Astrocyte (in vitro differentiated cells and primary cell): ENCODE measurements at regions not wholly inside any gene's neighbourhood (a gene's known extent, or its start where the extent isn't known, plus 50 kb on each side); places are given as distances from the start of the nearest gene placed in this dataset.

Experiments
- DNase-seq: peaks from one replicate; pipeline ENCODE4 v3.0.0-alpha.2; 2010; ENCODE audit warnings: low read depth
- FAIRE-seq: peaks from 2 replicates; lab custom pipeline; 2011; peaks lifted over from hg19 to GRCh38; lab: Jason Lieb, UNC
- H2AFZ ChIP-seq: 2 replicates; pipeline ENCODE4 v1.6.0; 2012; ENCODE audit warnings: low read depth, low read length, inconsistent platforms
- H3K27ac ChIP-seq: 2 replicates; pipeline ENCODE4 v1.5.1; 2011; ENCODE audit warnings: low read depth, low read length, inconsistent platforms
- H3K27me3 ChIP-seq: 2 replicates; pipeline ENCODE4 v1.6.0; 2011; ENCODE audit warnings: low read length, inconsistent platforms; ENCODE audit not compliant: insufficient read depth
- H3K36me3 ChIP-seq: 2 replicates; pipeline ENCODE4 v1.5.1; 2011; ENCODE audit warnings: low read length, inconsistent platforms; ENCODE audit not compliant: insufficient read depth
- H3K4me1 ChIP-seq: 2 replicates; pipeline ENCODE4 v1.5.1; 2011; ENCODE audit warnings: low read length, inconsistent platforms; ENCODE audit not compliant: insufficient read depth
- H3K4me2 ChIP-seq: 2 replicates; pipeline ENCODE4 v1.6.0; 2012; ENCODE audit warnings: low read length, inconsistent platforms
- H3K4me3 ChIP-seq: 2 replicates; pipeline ENCODE4 v1.5.1; 2011; ENCODE audit warnings: low read depth, mild to moderate bottlenecking, low read length, inconsistent platforms; ENCODE audit not compliant: insufficient read depth
- H3K79me2 ChIP-seq: 2 replicates; pipeline ENCODE4 v1.6.0; 2012; ENCODE audit warnings: mild to moderate bottlenecking, low read length, inconsistent platforms; ENCODE audit not compliant: insufficient read depth
- H3K9ac ChIP-seq: 2 replicates; pipeline ENCODE4 v1.6.0; 2012; ENCODE audit warnings: mild to moderate bottlenecking, low read length, inconsistent platforms
- H3K9me3 ChIP-seq: 2 replicates; pipeline ENCODE4 v1.5.1; 2012; ENCODE audit warnings: low read depth, mild to moderate bottlenecking, low read length, inconsistent platforms; ENCODE audit not compliant: insufficient read depth
- H4K20me1 ChIP-seq: 2 replicates; pipeline ENCODE4 v1.6.0; 2012; ENCODE audit warnings: low read length, inconsistent platforms; ENCODE audit not compliant: insufficient read depth
- H3K27ac Mint-ChIP-seq: one replicate; pipeline ENCODE4 v1.8.0; 2021; ENCODE audit warnings: mild to moderate bottlenecking, mixed read lengths; ENCODE audit not compliant: unreplicated experiment
- H3K27me3 Mint-ChIP-seq: one replicate; pipeline ENCODE4 v1.8.0; 2021; ENCODE audit warnings: low read depth, mixed read lengths; ENCODE audit not compliant: unreplicated experiment
- H3K36me3 Mint-ChIP-seq: one replicate; pipeline ENCODE4 v1.8.0; 2021; ENCODE audit warnings: low read depth, mixed read lengths; ENCODE audit not compliant: unreplicated experiment
- H3K4me1 Mint-ChIP-seq: one replicate; pipeline ENCODE4 v1.8.0; 2021; ENCODE audit warnings: low read depth, mixed read lengths; ENCODE audit not compliant: unreplicated experiment
- H3K4me3 Mint-ChIP-seq: one replicate; pipeline ENCODE4 v1.8.0; 2021; ENCODE audit warnings: mild to moderate bottlenecking, moderate library complexity, mixed read lengths; ENCODE audit not compliant: unreplicated experiment
- H3K9me3 Mint-ChIP-seq: one replicate; pipeline ENCODE4 v1.8.0; 2021; ENCODE audit warnings: mild to moderate bottlenecking, mixed read lengths; ENCODE audit not compliant: unreplicated experiment
- EZH2 ChIP-seq: IDR thresholded peaks from 2 replicates; pipeline ENCODE4 v1.6.1; 2012; ENCODE audit warnings: mild to moderate bottlenecking, low read length, inconsistent platforms; ENCODE audit not compliant: insufficient read depth
- TF ChIP-seq, protein P1 (sequence below): IDR thresholded peaks from 2 replicates; pipeline ENCODE4 v1.5.1; 2011; ENCODE audit warnings: low read depth, mild to moderate bottlenecking, inconsistent platforms, low read length, moderate library complexity; ENCODE audit not compliant: insufficient read depth

DNA sequence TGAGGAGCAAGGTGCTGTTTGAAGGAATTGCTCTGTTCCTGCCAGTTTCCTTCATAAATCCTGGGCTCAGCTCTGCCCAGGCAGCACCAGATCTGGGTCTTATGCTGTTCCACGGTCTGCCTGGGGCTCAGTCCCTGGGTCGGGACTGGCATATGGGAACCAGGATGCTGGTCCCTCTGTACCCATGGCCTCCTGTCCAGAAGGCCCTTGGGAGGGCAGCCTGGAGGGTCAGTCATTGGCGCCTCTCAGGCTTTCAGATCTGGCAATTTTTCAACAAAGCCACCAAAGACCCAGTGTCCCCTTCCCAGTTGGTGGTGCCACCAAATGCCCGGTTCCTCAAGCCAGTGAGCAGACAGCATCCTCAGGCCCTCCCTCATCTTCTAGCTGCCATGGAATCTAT, 232.7 kb upstream of the SULF2 start:
- Histone ChIP-seq H3K9ac (no peak overlapping the region), H3K27me3 (no peaks in the 10 kb centered on the region), H3K4me2 (peak overlapping the region; percentile 28), H3K4me3 (no peak overlapping the region), H4K20me1 (no peaks in the 10 kb centered on the region), H3K9me3 (no peaks in the 10 kb centered on the region), H3K4me1 (peaks cover 31% of the 10 kb centered on the region), H2AFZ (no peak overlapping the region), H3K79me2 (no peaks in the 10 kb centered on the region), H3K36me3 (no peaks in the 10 kb centered on the region), H3K27ac (no peak overlapping the region)
- DNase-seq: no peak
- no peak for FAIRE-seq
- Mint-ChIP-seq H3K27ac (no peak overlapping the region), H3K36me3 (peaks cover 2% of the 10 kb centered on the region), H3K4me1 (peaks cover 17% of the 10 kb centered on the region), H3K9me3 (peaks cover 10% of the 10 kb centered on the region), H3K27me3 (peaks cover 14% of the 10 kb centered on the region), H3K4me3 (no peak overlapping the region)
- TF ChIP-seq, protein P1, sequence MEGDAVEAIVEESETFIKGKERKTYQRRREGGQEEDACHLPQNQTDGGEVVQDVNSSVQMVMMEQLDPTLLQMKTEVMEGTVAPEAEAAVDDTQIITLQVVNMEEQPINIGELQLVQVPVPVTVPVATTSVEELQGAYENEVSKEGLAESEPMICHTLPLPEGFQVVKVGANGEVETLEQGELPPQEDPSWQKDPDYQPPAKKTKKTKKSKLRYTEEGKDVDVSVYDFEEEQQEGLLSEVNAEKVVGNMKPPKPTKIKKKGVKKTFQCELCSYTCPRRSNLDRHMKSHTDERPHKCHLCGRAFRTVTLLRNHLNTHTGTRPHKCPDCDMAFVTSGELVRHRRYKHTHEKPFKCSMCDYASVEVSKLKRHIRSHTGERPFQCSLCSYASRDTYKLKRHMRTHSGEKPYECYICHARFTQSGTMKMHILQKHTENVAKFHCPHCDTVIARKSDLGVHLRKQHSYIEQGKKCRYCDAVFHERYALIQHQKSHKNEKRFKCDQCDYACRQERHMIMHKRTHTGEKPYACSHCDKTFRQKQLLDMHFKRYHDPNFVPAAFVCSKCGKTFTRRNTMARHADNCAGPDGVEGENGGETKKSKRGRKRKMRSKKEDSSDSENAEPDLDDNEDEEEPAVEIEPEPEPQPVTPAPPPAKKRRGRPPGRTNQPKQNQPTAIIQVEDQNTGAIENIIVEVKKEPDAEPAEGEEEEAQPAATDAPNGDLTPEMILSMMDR: no peak
- no peak for TF ChIP-seq EZH2

DNA sequence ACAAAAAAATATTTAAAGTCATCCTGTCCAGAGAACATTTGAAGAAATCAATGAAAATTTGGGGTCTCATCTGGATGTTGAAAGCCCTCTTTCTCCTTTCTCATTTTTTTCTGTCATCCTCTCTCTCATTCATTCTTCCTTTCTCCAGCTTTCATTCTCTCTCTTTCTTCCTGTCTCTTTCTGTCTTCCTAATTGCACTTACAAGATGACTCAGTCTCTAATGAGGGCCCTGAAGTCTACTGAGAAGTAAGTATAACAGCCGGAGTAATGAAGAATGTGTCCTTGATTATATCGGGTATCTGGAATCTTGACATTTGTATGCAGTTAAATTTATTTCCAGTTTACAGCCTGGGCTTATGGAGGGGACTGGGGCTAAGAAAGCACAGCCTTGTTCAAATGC, 232.2 kb upstream of the SULF2 start:
- Mint-ChIP-seq H3K27me3 (peaks cover 17% of the 10 kb centered on the region), H3K4me3 (no peak overlapping the region), H3K27ac (no peak overlapping the region), H3K36me3 (peaks cover 2% of the 10 kb centered on the region), H3K9me3 (peaks cover 10% of the 10 kb centered on the region), H3K4me1 (peaks cover 17% of the 10 kb centered on the region)
- H3K9ac ChIP-seq: no peak overlapping the region
- peak; percentile 60 for DNase-seq
- H3K4me3 ChIP-seq: no peak overlapping the region
- FAIRE-seq: no peak
- H3K36me3 ChIP-seq: no peaks in the 10 kb centered on the region
- H3K4me2 ChIP-seq: no peak overlapping the region
- H3K27me3 ChIP-seq: no peaks in the 10 kb centered on the region
- no peaks in the 10 kb centered on the region for H3K9me3 ChIP-seq
- H4K20me1 ChIP-seq: no peaks in the 10 kb centered on the region
- no peak overlapping the region for H3K27ac ChIP-seq
- peaks cover 34% of the 10 kb centered on the region for H3K4me1 ChIP-seq
- no peak overlapping the region for H2AFZ ChIP-seq
- H3K79me2 ChIP-seq: no peaks in the 10 kb centered on the region
- TF ChIP-seq EZH2: no peak
- TF ChIP-seq, protein P1: no peak

DNA sequence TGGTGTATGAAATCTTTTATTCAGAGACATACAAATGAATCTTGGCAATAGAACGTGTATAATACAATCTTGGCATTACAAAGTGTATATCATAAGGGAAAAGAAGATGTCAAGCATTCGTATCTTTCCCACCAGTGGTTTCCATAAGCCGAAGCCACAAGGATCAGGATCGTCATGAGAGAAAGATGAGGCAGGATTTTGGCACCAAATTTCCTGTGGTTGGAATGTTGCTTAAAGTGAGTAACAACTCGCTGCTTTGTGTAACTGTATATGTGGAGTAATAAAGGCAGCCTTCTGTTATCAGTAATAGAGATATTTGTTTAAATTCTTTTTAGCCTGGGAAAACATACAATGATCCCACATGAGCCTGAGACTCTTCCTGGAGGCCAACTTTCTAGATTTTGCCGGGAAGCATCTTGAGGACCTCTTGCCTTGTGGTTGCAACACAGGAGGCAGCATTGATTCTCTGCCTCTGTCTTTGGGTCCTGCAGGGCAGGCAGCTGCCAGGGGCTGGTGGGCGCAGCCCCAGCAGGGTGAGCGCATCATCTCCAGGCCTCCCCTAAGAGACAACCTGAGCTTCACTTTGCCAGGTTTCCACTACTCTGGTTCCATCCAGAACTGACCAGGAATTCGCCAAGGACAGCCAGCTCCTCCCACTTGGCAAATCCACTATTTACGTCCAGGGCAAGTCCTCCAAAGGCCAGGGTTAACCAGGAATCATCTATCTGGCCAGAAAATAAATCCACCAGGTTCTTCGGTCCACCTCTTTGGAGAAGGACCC, 230.9 kb upstream of the SULF2 start:
- Histone ChIP-seq H3K79me2 (no peaks in the 10 kb centered on the region), H4K20me1 (no peaks in the 10 kb centered on the region), H3K9me3 (peaks cover 8% of the 10 kb centered on the region), H3K4me1 (peaks cover 34% of the 10 kb centered on the region), H3K27me3 (no peaks in the 10 kb centered on the region), H2AFZ (no peak overlapping the region), H3K27ac (peak overlapping the region; percentile 67), H3K4me2 (peak overlapping the region; percentile 38), H3K4me3 (no peak overlapping the region), H3K36me3 (no peaks in the 10 kb centered on the region), H3K9ac (peak overlapping the region; percentile 52)
- peaks cover 2% of the 10 kb centered on the region for H3K36me3 Mint-ChIP-seq
- peaks cover 17% of the 10 kb centered on the region for H3K4me1 Mint-ChIP-seq
- no peak overlapping the region for H3K4me3 Mint-ChIP-seq
- FAIRE-seq: peak; percentile 85
- TF ChIP-seq, protein P1: no peak
- no peak for TF ChIP-seq EZH2
- peaks cover 15% of the 10 kb centered on the region for H3K9me3 Mint-ChIP-seq
- no peak overlapping the region for H3K27ac Mint-ChIP-seq
- peak; percentile 100 for DNase-seq
- H3K27me3 Mint-ChIP-seq: peaks cover 17% of the 10 kb centered on the region
